Stimulated activated CD4-positive, alpha-beta T cell treated with anti-CD3 and anti-CD28 coated beads, TNF-alpha, amount 100 ng/mL, for 48 hours (primary cell): ENCODE measurements at regions not wholly inside any gene's neighbourhood (a gene's known extent, or its start where the extent isn't known, plus 50 kb on each side); places are given as distances from the start of the nearest gene placed in this dataset.
"Not testable (repeated sequence)": the region's sequence is repeated elsewhere in the genome, so short reads cannot be mapped to it uniquely, and the experiment has no call there.

ENCODE experiments used
- DNase-seq, 3 donors: peaks; one replicate each; pipeline ENCODE4 v3.0.0-alpha.2; 2020; ENCODE audit warnings: low read depth in 3 of 3

DNA sequence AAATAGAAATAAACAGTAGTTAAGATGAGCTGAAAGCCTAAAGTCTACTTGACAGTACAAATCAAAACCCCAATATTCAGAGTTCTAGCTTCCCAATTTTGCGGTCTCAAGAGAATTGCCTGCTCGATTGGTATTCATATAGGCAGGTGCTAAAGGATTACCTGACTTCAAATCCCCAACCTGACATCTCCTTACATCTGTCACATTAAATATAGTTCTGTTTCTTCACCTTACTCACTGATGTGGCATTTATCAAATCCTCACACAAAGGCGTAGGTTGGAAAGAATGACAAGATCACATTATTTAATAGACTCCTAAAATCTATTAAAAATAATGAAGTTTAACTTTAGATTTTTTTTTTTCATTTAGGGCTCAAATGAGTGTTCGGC is 72.8 kb upstream of the ANKH start:
- DNase-seq: no peak

GRCh38 chr5:14942212-14942611 is 70.6 kb upstream of the ANKH start:
- DNase-seq: no peak

DNA sequence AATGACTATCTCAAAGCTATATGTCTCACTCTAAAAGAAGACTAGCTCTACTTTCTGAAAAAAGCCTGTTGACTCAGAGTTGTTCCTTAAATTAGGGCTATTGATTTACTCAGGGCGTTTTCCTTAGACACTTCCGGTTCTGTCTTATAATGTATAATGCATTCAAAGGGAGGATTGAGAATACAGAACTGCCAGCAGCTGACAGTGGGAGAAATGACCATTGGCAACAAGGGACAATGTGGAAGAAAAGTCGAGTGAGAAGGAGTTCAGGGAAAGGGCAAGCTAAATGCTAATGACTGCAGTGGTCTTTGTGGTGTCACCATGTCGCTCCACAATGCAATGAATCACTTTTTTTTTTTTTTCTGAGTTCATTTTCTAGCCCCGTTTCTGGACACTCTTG is 65.7 kb upstream of the ANKH start:
- no peak for DNase-seq

GRCh38 chr5:14936588-14936987 is 65.0 kb upstream of the ANKH start:
- DNase-seq: no peak

DNA sequence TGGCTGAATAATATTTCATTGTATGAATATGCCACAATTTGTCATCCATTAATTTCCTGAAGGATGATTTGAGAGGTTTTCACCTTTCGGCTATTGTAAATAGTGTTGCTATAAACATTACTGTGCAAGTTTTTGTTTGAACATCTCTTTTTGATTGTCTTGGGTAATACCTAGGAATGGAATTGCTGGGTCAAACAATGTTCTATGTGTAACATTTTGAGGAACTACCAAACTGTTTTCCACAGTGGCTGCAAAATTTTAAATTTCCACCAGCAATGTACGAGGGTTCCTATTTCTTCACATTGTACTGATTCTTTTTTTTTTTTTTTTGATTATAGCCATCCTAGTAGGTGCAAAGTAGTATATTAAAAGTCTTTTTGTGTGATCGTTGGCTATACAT is 63.8 kb upstream of the ANKH start:
- DNase-seq: no peak

GRCh38 chr5:14932902-14933469 is 61.4 kb upstream of the ANKH start:
- no peak for DNase-seq

- no peak for DNase-seq
Observed at GRCh38 chr5:14930486-14930885, 58.9 kb upstream of the ANKH start.

- DNase-seq: no peak
Observed at GRCh38 chr5:14929293-14930065, 57.9 kb upstream of the ANKH start.

DNA sequence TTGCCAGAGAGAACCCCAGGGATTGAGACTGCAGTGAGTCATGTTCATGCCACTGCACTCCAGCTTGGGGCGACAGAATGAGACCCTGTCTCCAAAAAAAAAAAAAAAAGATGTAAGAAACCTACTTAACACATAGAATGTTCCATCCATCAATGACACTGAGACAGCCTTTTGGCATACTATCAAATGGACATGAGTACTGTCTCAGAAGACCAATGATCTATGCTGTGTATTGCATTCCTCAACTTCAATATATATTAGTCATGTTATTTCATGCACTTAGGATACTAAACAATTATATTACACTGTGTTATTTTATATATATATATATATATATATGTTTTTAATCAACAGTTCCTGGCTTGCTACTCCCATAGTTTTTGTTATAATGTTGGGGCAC is 57.1 kb upstream of the ANKH start:
- no peak for DNase-seq

DNA sequence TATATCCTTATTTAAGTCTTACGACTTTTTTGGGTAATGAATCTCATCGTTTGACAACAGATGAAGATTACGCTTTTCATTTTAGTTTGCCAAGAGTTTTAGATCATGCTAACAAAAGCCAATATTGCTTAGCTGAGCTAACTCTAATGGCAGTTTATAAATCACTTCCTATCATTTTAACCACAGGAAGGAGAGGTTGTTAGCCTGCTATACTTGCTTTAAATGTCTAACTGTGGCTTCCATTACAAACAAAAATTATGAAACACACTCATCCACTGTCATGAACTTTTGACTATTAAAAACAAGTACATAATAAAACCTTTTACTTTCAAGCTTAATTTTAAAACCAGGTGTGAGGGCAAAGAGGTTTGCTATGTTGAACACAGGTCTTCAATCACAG is 53.7 kb upstream of the ANKH start:
- DNase-seq: no peak

DNA sequence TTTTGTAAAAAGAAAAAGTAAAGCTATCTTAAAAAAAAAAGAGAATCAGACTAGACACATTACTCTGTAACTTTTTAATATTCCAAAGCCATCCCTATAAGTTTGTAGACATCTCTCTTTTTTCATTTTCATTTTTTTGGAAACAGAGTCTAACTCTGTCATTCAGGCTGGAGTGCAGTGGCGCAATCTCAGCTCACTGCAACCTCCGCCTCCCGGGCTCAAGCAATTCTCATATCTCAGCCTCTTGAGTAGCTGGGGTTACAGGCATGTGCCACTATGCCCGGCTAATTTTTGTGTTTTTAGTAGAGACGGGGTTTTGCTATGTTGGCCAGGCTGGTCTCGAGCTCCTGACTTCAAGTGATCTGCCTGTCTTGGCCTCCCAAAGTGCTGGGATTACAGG is 51.4 kb upstream of the ANKH start:
- not testable (repeated sequence) for DNase-seq

GRCh38 chr5:14922456-14922855 is 50.9 kb upstream of the ANKH start:
- DNase-seq: no peak
